ENCODE measurements at regions not wholly inside any gene's neighbourhood (a gene's known extent, or its start where the extent isn't known, plus 50 kb on each side); places are given as distances from the start of the nearest gene placed in this dataset.
"Not testable (repeated sequence)": the region's sequence is repeated elsewhere in the genome, so short reads cannot be mapped to it uniquely, and the experiment has no call there.

DNA sequence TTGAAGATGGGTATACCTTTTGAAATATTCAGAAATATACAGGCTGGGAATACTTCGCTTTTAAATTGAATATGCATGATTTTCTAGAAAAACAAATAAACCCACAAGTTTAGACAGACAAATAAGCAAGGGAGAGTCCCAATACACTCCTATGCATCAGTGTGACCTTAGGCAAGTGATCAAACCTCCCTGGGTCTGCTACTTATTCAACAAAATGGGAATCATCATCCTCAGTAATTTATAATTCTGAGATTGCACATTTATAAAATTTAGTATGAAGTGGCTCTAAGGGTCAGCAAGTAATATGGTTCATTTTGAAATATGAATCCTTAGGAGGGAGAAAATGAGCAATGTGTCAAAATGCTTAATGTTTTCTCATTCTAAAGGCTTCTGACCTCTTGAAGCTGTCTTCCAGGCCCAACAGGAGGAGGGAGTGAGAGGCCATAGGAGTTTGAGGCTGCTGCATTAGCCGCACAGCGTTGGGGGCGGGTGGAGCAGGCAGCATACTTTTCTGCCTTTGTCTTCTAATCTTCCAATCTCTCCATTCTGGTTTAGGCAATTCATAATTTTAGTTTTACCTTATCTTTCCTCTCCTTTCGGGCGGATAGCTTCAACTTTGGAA, 155.1 kb downstream of the TRIB2 start:
- no peak for DNase-seq (ENCODE audit: low read depth)

GRCh38 chr2:12877761-12878160, 161.0 kb downstream of the TRIB2 start:
- no peak for DNase-seq (ENCODE audit: low read depth)

DNA sequence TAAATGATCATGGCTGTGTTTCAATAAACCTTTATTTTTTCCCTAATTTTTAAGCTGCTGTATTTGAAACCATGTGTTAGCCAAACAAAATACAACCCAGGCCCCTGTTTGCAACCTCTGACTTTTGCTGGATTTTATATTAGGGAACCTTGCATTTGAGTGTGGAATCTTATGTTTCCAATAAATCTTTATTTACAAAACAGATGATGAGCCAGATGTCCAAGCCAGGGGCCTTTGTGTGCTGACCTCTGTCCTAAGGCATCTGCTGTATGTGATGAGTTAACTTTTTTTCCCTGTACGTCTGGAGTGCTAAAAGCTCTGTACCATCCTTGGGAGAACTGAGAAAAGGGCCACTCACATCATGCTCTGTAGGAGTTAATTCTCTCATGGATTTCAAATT, 162.9 kb downstream of the TRIB2 start:
- DNase-seq (ENCODE audit: low read depth): no peak

- DNase-seq (ENCODE audit: low read depth): no peak
These were observed 165.2 kb downstream of the TRIB2 start for GRCh38 chr2:12881952-12882351.

DNA sequence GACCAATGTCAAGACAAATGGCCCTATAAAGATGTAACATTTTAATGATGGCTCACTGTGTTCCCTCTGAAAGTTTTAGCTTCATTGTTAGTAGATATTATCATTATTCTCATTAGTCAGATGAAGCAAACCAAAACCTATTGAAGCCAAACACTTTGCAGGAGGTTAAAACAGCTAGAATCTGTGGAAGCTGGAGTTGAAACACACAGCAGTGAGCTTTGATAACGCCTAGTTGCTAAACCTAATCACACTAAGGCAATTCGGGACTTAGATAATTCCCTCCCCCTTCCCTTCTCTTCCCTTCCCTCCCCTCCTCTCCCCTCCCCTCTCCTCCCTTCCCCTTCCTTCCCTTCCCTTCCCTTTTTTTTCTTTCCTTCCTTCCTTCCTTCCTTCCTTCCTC, 165.7 kb downstream of the TRIB2 start:
- no peak for DNase-seq (ENCODE audit: low read depth)

- peak; percentile 19 for DNase-seq (ENCODE audit: low read depth)
These were observed 167.2 kb downstream of the TRIB2 start for GRCh38 chr2:12883906-12884305.

DNA sequence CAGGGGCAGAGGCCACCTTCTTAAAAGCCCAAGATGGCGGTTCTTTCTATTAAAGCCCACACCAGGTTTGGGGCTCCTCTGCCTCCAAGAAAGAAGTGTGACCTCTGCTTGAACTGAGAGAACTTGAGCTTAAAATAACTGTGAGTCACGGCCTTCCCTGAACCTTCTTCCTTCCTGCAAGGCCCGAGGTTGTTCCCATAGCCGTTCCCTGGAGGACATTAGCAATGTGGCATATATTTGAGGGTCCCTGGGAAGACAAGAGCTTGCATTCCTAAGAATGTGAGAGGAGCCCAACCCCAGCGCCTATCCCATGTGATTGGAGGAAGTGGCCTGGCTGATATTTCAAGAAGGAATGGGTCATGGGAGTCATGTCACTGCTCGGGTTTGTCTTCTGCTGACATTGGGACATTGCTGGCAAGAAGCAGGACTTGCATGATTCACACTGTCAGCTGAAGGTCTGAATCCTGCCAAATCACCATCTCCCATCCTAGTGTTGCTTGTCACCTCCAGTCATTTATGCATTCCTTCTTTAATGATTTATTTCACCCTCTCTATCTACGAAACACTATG, 168.1 kb downstream of the TRIB2 start:
- peak; percentile 93 for DNase-seq (ENCODE audit: low read depth)

DNA sequence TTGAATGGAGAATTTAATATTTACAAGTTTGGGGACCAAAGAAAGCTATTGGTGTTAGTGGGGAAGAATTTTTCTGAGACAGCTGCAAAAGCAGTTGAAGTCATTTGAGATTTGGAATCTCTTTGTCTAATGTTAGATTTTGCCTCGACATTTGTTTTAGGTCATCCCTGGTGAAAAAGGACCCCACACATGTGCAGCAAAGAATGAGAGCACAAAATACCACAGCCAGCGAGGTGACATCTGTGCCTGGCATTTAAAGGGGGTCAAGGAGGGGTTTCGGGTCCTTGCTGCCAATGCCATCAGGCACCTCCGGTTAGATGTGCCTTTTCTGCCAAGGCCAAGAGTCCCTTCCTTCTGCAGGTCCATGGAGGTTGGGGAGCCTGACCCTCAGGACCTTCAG, 173.3 kb downstream of the TRIB2 start:
- DNase-seq (ENCODE audit: low read depth): peak; percentile 14

DNA sequence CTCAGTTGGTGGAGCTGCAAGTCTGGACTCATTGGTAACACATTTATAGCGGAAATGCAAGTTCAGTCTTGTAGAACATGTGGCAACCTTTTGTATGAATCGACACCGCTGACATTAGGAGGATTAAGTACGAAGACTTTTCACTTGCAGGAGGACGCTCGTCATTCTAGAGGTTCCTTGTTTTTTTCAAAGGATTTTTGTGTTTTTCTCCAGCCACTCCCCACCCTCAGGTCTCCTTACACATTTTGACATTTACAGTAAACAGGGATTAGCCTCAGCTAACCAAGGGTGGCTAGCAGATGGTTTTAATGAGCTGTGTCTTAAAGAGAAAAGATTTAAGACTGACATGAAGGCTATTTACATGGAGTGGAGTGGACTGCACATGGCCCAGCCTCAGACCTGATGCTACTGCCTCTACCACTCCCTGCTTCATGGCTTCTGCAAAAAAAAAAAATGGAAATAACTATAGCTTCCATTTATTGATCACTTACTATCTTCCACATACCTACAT, 173.8 kb downstream of the TRIB2 start:
- DNase-seq (ENCODE audit: low read depth): no peak

GRCh38 chr2:12895017-12895416, 178.3 kb downstream of the TRIB2 start:
- no peak for DNase-seq (ENCODE audit: low read depth)

DNA sequence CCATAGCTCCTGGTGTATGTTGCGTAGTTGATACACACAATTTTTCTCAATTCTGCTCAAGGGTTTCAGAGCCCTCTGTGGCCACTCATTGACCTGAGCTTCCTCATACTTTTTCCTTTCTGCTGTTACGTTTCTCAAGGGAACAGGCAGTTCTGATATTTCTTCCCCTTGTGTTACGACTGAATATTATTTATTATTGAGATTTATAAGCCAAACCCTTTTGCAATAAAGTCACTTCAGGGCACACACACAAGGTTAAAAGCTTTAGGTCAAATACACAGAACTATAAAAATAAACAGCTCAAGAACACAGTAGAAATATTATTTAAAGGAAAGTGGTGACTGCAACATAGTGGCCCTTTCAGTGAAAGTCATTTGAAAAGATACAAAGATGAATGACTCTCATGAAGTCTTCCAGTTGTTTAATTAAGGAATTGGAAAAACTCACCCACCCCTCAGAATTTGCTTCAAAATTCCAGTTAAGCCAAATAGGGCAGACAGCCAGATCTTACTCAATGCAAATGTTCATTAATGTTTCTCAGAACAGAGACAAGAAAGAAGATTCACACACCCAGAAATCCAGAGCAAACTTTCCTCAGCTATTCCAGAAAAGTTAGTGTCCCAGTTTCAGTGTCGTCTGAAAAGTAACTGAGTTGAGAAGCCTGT, 179.7 kb downstream of the TRIB2 start:
- DNase-seq (ENCODE audit: low read depth): no peak

DNA sequence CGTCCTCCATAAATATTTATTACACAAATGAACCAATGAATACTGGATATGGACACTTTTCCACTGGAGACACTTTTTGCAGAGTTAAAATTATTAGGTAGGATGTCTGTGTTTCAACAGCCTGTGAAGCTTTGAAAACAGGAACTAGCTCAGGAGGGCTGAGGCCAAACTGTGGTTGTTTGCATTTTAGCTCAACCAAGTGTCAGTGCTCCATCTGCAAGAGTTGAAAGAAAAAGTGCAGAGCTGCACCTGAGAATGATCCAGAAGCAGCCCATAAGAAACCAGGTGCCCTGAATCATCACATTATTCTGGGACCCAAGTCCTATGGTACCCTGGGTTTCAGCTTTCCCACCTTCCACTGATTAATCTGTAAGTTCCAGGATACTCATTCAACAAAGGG, 180.4 kb downstream of the TRIB2 start:
- DNase-seq (ENCODE audit: low read depth): no peak

DNA sequence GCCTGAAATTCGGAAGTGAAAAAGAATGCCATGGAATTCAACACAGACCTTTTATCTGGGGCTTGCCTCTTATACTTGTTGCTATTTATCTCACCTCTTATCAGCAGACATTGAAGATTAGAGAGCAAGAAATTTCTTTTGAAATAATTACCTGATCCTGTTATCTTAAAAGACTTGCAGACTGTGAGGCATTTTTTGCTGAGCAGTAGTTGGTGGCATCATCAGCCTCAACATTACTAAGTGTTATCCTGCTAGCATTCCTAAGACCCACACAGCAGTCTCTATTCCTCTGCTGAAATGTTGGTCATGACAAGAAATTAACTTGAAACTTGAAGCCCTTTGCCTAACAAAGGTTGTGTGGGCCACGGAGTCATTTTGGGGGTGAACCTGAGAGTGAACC, 186.5 kb downstream of the TRIB2 start:
- no peak for DNase-seq (ENCODE audit: low read depth)

GRCh38 chr2:12910431-12910830, 193.7 kb downstream of the TRIB2 start:
- no peak for DNase-seq (ENCODE audit: low read depth)

GRCh38 chr2:12915787-12916186, 199.1 kb downstream of the TRIB2 start:
- DNase-seq (ENCODE audit: low read depth): peak; percentile 17

DNA sequence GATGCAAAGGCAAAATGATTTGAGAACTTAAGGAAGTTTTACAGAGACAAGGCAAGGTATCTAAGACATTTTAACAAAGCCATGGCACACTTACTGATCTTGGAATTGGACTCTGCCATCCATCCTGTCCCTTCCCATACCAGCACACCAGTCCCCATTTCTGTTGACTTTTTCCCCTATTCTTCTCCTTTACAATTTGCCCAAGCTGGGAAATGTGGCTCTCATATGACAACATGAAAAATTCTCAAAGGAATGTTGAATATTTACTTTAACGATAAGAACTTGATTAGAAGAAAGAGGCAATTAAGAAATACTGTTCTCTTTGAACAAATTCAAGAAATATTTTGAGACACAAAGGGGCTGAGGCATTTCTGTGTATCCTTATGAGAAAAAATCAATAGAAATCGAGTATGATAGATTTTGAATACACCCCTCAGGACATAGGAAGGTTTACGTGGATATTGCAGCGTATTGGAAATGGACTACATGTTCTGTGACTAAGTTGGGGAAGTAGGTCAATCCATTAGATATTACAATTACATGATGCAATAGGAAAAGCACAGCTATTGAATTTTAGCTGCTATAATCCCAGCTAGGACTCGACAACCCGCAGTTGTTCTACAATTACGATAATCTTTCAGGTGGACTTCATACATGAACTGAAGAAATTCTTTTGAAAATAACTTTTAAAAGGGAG, 201.6 kb downstream of the TRIB2 start:
- DNase-seq (ENCODE audit: low read depth): no peak

DNA sequence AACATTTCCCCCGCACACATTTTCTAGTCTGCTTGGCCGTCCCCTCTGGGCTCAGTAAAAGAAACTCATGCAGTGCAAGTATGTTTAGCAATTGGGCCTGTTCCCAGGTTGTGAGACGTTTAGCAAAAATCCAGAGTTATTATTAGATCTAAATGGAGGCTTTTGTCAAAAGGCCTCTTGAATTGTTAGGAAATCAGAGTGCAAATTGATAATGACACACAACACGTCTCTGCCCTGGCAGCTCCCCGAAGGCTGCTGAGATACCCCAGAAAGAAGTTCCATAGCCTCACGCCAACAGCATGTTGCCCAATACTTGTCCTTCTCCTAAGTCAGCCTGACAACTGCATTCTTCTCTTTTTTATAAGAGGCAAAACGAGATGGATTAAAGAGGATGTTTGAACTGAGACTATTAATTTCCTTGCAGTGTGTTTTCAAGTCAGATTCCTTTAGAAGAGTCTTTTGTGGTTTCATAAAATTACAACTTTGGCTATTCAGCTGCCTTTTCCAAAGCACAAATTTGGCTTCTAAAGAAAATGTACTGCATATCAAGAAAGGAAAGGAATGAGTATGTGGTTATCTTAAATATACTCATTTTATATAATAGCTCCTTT, 202.2 kb downstream of the TRIB2 start:
- DNase-seq (ENCODE audit: low read depth): peak; percentile 58

- no peak for DNase-seq (ENCODE audit: low read depth)
These were observed 204.6 kb downstream of the TRIB2 start for GRCh38 chr2:12921321-12921720.

DNA sequence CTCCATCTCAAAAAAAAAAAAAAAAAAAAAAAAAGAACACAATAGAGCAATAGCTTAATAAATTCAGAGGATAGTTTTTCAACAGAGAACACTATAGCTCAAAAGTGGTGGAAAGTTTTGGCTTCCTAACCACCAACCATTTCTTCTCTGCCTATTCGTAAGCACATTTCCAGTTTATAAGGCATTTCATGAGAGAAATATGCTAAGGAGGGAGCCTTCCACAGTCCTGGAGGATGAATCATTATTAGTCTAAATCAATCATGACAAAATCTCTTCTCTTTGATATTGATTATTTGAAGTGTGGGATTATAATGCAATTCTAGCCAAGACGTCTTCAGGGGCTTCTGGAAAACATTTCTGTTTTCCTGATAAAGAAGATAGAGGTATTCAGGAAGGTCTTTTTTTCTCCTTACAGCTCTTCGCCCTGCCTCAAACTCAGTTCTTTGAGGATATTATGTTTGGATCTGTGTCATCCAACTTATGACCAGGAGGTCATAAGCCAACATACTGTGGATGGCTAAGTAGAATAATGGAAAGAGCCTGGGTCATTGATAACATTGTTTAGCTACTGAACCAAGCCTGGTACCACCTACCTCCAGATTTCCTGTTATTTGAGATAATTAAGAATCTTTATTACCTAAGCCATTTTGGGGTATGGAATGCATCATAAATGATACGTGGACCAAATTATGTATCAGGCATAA, 207.3 kb downstream of the TRIB2 start:
- no peak for DNase-seq (ENCODE audit: low read depth)

DNA sequence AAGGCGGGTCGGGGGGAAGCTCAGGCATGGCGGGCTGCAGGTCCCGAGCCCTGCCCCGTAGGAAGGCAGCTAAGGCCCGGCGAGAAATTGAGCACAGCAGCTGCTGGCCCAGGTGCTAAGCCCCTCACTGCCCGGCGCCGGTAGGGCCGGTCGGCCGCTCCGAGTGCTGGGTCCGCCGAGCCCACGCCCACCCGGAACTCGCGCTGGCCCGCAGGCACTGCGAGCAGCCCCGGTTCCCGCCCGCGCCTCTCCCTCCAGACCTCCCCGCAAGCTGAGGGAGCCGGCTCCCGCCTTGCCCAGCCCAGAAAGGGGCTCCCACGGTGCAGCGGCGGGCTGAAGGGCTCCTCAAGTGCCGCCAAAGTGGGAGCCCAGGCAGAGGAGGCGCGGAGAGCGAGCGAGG, 209.9 kb downstream of the TRIB2 start:
- DNase-seq (ENCODE audit: low read depth): not testable (repeated sequence)

DNA sequence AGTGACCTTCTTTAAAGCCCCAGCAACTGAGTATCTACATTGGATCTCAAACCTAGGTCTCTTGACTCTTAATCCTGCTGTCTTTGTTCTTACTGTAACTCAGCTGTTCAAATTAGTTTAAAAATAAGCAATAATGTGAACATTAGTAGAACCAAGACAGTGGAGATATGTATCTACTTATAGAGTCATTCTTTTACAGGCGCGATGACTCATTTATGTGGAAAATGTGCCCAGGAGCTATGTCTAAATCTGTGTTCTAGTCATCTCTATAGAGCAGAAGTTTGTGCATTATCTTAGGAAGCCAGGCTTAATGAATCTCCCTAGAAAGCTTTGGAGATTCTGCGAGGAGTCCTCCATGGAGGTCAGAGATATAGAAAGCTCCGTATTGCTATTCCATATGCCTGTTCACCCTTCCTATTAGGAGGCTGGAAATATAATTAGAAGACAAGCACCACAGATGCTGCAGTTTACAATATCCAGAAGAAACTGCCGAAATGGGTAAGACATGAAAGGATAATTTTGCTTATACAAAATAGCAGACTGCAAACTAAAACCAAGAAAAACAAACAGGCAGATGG, 211.6 kb downstream of the TRIB2 start:
- peak; percentile 49 for DNase-seq (ENCODE audit: low read depth)
